HL-60 (cell line): ENCODE measurements at regions not wholly inside any gene's neighbourhood (a gene's known extent, or its start where the extent isn't known, plus 50 kb on each side); places are given as distances from the start of the nearest gene placed in this dataset.

Experiments used
- DNase-seq, 2 experiments: peaks; one replicate each; pipeline ENCODE4 v3.0.0-alpha.2; 2010 to 2020; ENCODE audit warnings: low read depth in 1 of 2, low spot score in 1 of 2
- H3K27ac ChIP-seq: fragments of 250-450 bp; sonication (Bioruptor Pico); replicated peaks from 2 replicates; pipeline ENCODE4 v1.5.1; 2020; ENCODE audit warnings: mild to moderate bottlenecking, moderate library complexity
- H3K27me3 ChIP-seq: fragments of 250-450 bp; sonication (Bioruptor Pico); 2 replicates; pipeline ENCODE4 v1.5.1; 2021; ENCODE audit warnings: mild to moderate bottlenecking, moderate library complexity; ENCODE audit not compliant: insufficient read depth, poor library complexity, severe bottlenecking
- H3K4me3 ChIP-seq: replicated peaks from 2 replicates; pipeline ENCODE4 v1.5.1; 2011; ENCODE audit warnings: mild to moderate bottlenecking, control low read depth, low read length; ENCODE audit not compliant: insufficient read depth
- GABPA ChIP-seq: IDR thresholded peaks from 2 replicates; pipeline ENCODE4 v1.6.1; 2012; ENCODE audit warnings: low read depth
- POLR2AphosphoS5 ChIP-seq: IDR thresholded peaks from 2 replicates; pipeline ENCODE4 v1.6.1; 2012; ENCODE audit warnings: low read depth
- SPI1 ChIP-seq: IDR thresholded peaks from 2 replicates; pipeline ENCODE4 v1.6.1; 2012; ENCODE audit warnings: low read depth, mild to moderate bottlenecking, borderline replicate concordance
- TF ChIP-seq, protein P1 (sequence below): IDR thresholded peaks from one replicate; pipeline ENCODE4 v1.5.1; 2011; ENCODE audit warnings: low read length, control low read depth, inconsistent platforms; ENCODE audit not compliant: insufficient read depth
- TF ChIP-seq, protein P2 (sequence below): IDR thresholded peaks from 2 replicates; pipeline ENCODE4 v1.6.1; 2012; ENCODE audit warnings: low read depth; ENCODE audit not compliant: insufficient replicate concordance

DNA sequence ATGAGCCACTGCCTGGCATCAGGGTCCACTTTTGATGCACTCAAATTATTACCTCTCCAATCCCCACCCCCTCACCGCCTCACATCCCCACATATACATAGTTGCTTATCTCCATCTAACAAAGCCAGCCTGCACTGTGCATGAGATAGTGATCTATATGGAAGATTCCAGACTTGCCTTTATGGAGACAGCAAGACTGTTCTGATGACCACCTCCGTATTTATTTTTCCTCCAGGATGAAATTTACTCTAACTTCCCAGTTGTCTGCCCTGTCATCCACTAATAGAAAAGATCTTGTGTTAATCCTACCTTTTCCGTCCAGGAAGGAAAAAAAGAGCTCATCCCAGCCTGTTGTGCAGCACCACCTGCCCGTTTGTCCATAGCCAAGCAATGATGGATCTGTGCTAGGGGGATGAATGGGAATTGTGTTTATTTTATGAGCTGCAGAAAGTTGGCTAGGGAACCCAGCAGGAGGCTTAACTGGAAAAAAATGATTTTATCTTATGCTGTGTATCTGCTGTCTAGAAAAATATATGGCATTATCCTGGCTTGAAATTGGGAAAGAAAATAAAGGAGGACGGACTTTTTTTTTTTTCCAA, 114.5 kb downstream of the CD47 start:
- Histone ChIP-seq H3K4me3 (no peak overlapping the region), H3K27ac (no peak overlapping the region), H3K27me3 (no peaks in the 10 kb centered on the region)
- TF ChIP-seq SPI1, result no peak
- TF ChIP-seq GABPA, result no peak
- TF ChIP-seq, protein P1, sequence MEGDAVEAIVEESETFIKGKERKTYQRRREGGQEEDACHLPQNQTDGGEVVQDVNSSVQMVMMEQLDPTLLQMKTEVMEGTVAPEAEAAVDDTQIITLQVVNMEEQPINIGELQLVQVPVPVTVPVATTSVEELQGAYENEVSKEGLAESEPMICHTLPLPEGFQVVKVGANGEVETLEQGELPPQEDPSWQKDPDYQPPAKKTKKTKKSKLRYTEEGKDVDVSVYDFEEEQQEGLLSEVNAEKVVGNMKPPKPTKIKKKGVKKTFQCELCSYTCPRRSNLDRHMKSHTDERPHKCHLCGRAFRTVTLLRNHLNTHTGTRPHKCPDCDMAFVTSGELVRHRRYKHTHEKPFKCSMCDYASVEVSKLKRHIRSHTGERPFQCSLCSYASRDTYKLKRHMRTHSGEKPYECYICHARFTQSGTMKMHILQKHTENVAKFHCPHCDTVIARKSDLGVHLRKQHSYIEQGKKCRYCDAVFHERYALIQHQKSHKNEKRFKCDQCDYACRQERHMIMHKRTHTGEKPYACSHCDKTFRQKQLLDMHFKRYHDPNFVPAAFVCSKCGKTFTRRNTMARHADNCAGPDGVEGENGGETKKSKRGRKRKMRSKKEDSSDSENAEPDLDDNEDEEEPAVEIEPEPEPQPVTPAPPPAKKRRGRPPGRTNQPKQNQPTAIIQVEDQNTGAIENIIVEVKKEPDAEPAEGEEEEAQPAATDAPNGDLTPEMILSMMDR, result no peak
- TF ChIP-seq, protein P2, sequence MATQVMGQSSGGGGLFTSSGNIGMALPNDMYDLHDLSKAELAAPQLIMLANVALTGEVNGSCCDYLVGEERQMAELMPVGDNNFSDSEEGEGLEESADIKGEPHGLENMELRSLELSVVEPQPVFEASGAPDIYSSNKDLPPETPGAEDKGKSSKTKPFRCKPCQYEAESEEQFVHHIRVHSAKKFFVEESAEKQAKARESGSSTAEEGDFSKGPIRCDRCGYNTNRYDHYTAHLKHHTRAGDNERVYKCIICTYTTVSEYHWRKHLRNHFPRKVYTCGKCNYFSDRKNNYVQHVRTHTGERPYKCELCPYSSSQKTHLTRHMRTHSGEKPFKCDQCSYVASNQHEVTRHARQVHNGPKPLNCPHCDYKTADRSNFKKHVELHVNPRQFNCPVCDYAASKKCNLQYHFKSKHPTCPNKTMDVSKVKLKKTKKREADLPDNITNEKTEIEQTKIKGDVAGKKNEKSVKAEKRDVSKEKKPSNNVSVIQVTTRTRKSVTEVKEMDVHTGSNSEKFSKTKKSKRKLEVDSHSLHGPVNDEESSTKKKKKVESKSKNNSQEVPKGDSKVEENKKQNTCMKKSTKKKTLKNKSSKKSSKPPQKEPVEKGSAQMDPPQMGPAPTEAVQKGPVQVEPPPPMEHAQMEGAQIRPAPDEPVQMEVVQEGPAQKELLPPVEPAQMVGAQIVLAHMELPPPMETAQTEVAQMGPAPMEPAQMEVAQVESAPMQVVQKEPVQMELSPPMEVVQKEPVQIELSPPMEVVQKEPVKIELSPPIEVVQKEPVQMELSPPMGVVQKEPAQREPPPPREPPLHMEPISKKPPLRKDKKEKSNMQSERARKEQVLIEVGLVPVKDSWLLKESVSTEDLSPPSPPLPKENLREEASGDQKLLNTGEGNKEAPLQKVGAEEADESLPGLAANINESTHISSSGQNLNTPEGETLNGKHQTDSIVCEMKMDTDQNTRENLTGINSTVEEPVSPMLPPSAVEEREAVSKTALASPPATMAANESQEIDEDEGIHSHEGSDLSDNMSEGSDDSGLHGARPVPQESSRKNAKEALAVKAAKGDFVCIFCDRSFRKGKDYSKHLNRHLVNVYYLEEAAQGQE, result no peak
- no peak for TF ChIP-seq POLR2AphosphoS5
- no peak for DNase-seq

DNA sequence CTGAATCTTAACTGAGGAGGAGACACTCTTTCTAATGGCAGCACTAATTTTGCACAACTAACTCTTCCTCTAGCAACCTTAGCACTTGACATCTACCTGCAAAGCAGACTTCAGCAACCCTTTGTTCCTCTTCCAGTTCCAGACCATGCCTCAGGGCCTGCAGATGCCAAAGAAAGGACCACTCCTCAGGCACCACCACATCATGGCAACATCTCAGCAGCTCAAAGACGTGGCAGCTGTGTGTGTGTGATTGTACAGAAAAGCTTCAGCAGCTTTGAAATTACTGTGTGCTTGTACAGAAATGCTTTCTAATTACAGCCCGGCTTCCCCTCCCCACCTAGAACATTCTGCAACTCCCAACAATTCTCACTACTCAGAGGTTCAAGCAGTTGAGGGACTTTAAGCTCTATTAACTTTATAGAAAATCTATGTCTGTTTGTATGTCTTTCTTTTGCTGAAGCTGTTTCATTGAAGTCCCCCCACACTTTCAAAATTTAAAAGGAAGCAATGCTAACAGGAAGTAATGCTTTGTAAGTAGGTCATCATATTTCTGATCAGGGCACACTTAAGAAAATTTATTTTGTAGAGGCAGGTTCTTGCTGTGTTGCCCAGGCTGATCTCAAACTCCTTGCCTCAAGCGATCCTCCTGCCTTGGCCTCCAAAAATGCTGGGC, 115.2 kb downstream of the CD47 start:
- no peak for DNase-seq
- no peaks in the 10 kb centered on the region for H3K27me3 ChIP-seq
- no peak overlapping the region for H3K27ac ChIP-seq
- H3K4me3 ChIP-seq, result no peak overlapping the region
- no peak for TF ChIP-seq SPI1
- TF ChIP-seq POLR2AphosphoS5, result no peak
- TF ChIP-seq, protein P2, result no peak
- TF ChIP-seq, protein P1, result no peak
- no peak for TF ChIP-seq GABPA

DNA sequence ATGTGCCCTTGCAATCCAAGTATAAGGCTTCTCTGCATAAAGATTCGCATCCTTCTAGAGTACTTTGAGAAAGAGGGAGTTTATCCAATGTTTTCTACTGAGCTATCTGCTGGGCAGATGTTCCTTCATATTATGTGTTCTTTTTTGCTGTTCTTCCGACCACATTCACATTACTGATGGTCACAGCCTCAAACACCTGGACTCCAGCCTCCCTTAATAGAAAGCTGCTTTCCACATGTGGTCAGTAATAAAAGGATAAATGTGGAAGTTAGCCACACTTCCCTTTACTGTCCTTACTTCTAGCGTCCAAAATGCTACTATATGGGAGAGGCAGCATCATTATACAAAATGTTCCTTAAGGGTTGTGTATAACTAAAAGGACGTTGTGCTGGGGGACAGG, 116.9 kb downstream of the CD47 start:
- Histone ChIP-seq H3K4me3 (no peak overlapping the region), H3K27ac (no peak overlapping the region), H3K27me3 (no peaks in the 10 kb centered on the region)
- TF ChIP-seq SPI1 (no peak), GABPA (no peak), POLR2AphosphoS5 (no peak)
- TF ChIP-seq, protein P2, result no peak
- TF ChIP-seq, protein P1, result no peak
- DNase-seq, result no peak
